ENCODE measurements at regions not wholly inside any gene's neighbourhood (a gene's known extent, or its start where the extent isn't known, plus 50 kb on each side); places are given as distances from the start of the nearest gene placed in this dataset.

DNA sequence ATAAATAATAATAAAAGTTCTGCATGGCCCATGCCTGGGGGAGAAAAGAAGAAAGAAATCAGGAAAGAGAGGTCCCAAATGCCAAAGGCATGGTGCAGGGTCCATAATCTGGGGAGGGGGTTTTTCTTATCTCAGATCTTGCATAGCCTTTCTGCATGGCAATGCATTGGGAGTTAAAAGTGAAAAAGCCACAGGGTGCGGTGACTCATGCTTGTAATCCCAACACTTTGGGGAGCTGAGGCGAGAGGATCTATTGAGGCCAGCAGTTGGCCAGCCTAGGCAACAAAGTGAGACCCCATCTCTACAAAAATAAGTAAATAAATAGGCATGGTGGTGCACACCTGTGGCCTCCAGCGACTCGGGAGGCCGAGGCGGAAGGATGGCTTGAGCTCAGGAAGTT lies 76.8 kb upstream of the GATA2 start:
- no peak for DNase-seq (ENCODE audit: extremely low spot score)
- TF ChIP-seq, protein P1, sequence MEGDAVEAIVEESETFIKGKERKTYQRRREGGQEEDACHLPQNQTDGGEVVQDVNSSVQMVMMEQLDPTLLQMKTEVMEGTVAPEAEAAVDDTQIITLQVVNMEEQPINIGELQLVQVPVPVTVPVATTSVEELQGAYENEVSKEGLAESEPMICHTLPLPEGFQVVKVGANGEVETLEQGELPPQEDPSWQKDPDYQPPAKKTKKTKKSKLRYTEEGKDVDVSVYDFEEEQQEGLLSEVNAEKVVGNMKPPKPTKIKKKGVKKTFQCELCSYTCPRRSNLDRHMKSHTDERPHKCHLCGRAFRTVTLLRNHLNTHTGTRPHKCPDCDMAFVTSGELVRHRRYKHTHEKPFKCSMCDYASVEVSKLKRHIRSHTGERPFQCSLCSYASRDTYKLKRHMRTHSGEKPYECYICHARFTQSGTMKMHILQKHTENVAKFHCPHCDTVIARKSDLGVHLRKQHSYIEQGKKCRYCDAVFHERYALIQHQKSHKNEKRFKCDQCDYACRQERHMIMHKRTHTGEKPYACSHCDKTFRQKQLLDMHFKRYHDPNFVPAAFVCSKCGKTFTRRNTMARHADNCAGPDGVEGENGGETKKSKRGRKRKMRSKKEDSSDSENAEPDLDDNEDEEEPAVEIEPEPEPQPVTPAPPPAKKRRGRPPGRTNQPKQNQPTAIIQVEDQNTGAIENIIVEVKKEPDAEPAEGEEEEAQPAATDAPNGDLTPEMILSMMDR (IDR thresholded peaks at IDR 0.05; ENCODE audit: control extremely low read depth, extremely low read depth, low read depth, missing control alignments) = no peak
- CTCF ChIA-PET = interaction anchor here (1.0 kb wide), 1 partner anchor 12 kb away, joined by 3 read pairs; no protein-coding TSS in a partner anchor
- POLR2A ChIA-PET = no interaction called here

DNA sequence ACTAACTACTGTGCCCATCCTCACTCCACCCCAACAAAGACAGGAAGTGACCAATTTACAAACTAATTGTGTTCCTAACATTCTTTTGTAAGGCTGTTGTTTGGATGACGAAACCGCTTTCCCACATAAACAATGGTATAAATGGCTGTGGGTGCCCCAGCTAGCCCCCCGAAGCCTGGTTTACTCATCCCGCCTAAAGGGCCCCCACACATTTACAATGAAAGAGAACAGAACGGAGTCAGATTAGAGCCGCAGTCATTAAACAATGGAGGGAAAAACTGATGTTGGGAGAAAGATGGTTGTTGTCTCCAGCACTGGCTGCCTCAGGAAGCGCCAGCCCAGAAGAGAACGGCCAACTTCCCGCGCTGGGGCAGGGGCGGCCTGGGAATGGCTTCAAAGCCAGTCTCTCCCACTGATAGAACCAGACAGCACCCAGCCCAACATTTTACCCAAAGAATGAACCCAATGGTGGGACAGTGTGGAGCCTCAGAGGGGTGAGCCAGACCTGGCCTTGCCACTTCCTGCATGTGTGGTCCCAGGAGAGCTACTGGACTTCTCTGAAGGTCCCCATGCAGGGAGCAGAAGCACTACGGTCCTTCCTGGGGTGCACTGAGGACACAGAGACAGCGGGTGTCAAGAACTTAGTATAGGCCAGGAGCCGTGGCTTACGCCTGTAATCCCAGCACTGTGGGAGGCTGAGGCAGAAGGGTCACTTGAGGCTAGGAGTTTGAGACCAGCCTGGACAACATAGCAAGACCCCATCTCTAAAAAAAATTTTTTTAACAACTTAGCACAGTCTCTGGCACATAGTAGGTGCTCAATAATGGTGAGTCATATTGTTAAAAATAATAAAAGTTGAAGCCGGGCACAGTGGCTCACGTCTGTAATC lies 75.8 kb upstream of the GATA2 start:
- ChIA-PET POLR2A (no interaction called here), CTCF (interaction anchor here (1.0 kb wide), 1 partner anchor 15 kb away, joined by 3 read pairs; no protein-coding TSS in a partner anchor)
- TF ChIP-seq, protein P1 (IDR thresholded peaks at IDR 0.05; ENCODE audit: control extremely low read depth, extremely low read depth, low read depth, missing control alignments) = no peak
- no peak for DNase-seq (ENCODE audit: extremely low spot score)

GRCh38 chr3:128567705-128568356 lies 74.8 kb upstream of the GATA2 start:
- ChIA-PET CTCF (interaction anchor here (1.0 to 1.6 kb wide), 2 partner anchors 11 to 16 kb away, joined by 3 to 4 read pairs; no protein-coding TSS in a partner anchor), POLR2A (no interaction called here)
- no peak for DNase-seq (ENCODE audit: extremely low spot score)
- TF ChIP-seq, protein P1 (IDR thresholded peaks at IDR 0.05; ENCODE audit: control extremely low read depth, extremely low read depth, low read depth, missing control alignments) = no peak

DNA sequence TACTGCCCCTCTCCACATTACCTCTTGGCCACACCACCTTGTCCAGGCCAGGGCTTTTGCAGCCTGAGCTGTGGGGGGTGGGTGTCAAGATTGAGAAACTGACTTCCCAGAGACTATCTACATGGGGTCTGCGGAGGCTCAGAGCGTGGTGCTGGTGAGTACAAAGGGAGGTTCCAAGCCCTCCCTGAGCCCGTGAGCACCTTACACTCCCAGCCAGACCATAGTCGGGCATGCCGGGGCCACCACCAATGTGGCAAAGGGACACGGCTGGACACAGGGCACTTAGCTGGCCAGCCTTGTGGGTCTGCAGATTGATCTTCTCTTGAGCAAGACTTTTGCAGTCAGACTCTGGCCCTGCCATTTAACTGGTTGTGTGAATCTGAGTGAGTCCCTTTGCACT lies 74.1 kb upstream of the GATA2 start:
- ChIA-PET CTCF (interaction anchor here (1.6 kb wide), 1 partner anchor 10 kb away, joined by 4 read pairs; no protein-coding TSS in a partner anchor), POLR2A (no interaction called here)
- no peak for DNase-seq (ENCODE audit: extremely low spot score)
- TF ChIP-seq, protein P1 (IDR thresholded peaks at IDR 0.05; ENCODE audit: control extremely low read depth, extremely low read depth, low read depth, missing control alignments) = no peak

- POLR2A ChIA-PET = no interaction called here
- CTCF ChIA-PET = no interaction called here
- DNase-seq (ENCODE audit: extremely low spot score) = no peak
- TF ChIP-seq, protein P1 (IDR thresholded peaks at IDR 0.05; ENCODE audit: control extremely low read depth, extremely low read depth, low read depth, missing control alignments) = no peak
Observed at GRCh38 chr3:128563439-128563838, 70.4 kb upstream of the GATA2 start.

DNA sequence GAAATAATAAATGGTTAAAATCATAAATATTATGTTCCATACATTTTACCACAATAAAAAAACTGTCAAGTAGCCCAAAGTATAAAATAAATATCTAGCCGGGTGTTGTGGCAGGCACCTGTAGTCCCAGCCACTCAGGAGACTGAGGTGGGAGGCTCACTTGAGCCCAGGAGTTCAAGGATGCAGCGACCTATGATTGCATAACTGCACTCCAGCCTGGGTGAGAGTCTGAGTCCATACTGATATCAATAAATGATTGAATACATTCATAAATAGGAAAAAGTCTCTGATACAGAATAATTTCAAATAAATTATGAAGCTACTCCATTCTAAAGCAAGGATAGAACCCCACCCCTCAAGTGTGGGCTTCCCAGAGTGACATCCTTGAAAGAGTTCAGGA lies 68.5 kb upstream of the GATA2 start:
- no peak for DNase-seq (ENCODE audit: extremely low spot score)
- POLR2A ChIA-PET = no interaction called here
- TF ChIP-seq, protein P1 (IDR thresholded peaks at IDR 0.05; ENCODE audit: control extremely low read depth, extremely low read depth, low read depth, missing control alignments) = no peak
- CTCF ChIA-PET = interaction anchor here (0.8 kb wide), 1 partner anchor 134 kb away, joined by 3 read pairs; no protein-coding TSS in a partner anchor
